H1 (cell line): ENCODE measurements at regions not wholly inside any gene's neighbourhood (a gene's known extent, or its start where the extent isn't known, plus 50 kb on each side); places are given as distances from the start of the nearest gene placed in this dataset.
A peak's percentile ranks its signal among the peaks of the same experiment; 100 is the strongest.

Experiments
- CTCF ChIA-PET: fragments of 300-600 bp; sonication (Branson Sonifier 250); formaldehyde crosslinking; loops from one replicate; lab custom pipeline; 2021; ENCODE audit not compliant: partially characterized antibody; lab: Charles Lee
- POLR2A ChIA-PET: fragments of 300-600 bp; sonication (Branson Sonifier 250); formaldehyde crosslinking; loops from one replicate; lab custom pipeline; 2021; ENCODE audit warnings: inconsistent platforms; ENCODE audit not compliant: partially characterized antibody; lab: Charles Lee
- DNase-seq, 2 experiments: peaks; one replicate each; pipeline versions ENCODE4 v3.0.0 to v3.0.0-alpha.2; 2010 to 2022; ENCODE audit warnings: low spot score in 2 of 2, low read depth in 1 of 2, mixed read lengths in 1 of 2
- FAIRE-seq: peaks from 2 replicates; lab custom pipeline; 2011; peaks lifted over from hg19 to GRCh38; lab: Jason Lieb, UNC
- H2AFZ ChIP-seq: 2 replicates; pipeline ENCODE4 v1.8.1; 2012; ENCODE audit warnings: low read length, inconsistent platforms
- H2AK5ac ChIP-seq: 2 replicates; pipeline ENCODE4 v1.6.1; 2013; ENCODE audit warnings: low read depth, low read length
- H2BK120ac ChIP-seq: replicated peaks from 2 replicates; pipeline ENCODE3; 2013; ENCODE audit warnings: low read depth, low read length, inconsistent platforms
- H2BK12ac ChIP-seq: 2 replicates; pipeline ENCODE4 v1.6.1; 2013; ENCODE audit warnings: low read depth, low read length
- H2BK15ac ChIP-seq: 2 replicates; pipeline ENCODE4 v1.6.1; 2013; ENCODE audit warnings: low read length
- H2BK20ac ChIP-seq: 2 replicates; pipeline ENCODE4 v1.6.1; 2013; ENCODE audit warnings: low read length
- H2BK5ac ChIP-seq: 2 replicates; pipeline ENCODE4 v1.6.1; 2013; ENCODE audit warnings: low read depth, low read length
- H3K14ac ChIP-seq: 2 replicates; pipeline ENCODE4 v1.6.1; 2013; ENCODE audit warnings: inconsistent platforms; ENCODE audit not compliant: insufficient read length
- H3K18ac ChIP-seq: 2 replicates; pipeline ENCODE4 v1.6.1; 2013; ENCODE audit warnings: low read length; ENCODE audit errors: extremely low read depth
- H3K23ac ChIP-seq: 2 replicates; pipeline ENCODE4 v1.6.1; 2013; ENCODE audit warnings: inconsistent platforms; ENCODE audit not compliant: insufficient read length
- H3K23me2 ChIP-seq: 2 replicates; pipeline ENCODE4 v1.6.1; 2013; ENCODE audit warnings: low read depth, low read length
- H3K27ac ChIP-seq: 2 replicates; pipeline ENCODE4 v1.6.1; 2011; ENCODE audit warnings: low read depth, low read length, inconsistent platforms
- H3K27me3 ChIP-seq, 4 experiments: replicated peaks in 1 of 4; 1 replicate in 1 of 4; 2 replicates in 3 of 4; pipeline versions ENCODE4 v1.6.1 to v1.8.1; 2011 to 2013; ENCODE audit warnings: low read length in 3 of 4, mild to moderate bottlenecking in 3 of 4, inconsistent platforms in 2 of 4, mixed read lengths in 2 of 4, moderate library complexity in 1 of 4; ENCODE audit not compliant: control insufficient read depth in 3 of 4, insufficient read depth in 3 of 4; ENCODE audit errors: extremely low read depth in 1 of 4
- H3K36me3 ChIP-seq, 4 experiments: 2 replicates each; pipeline versions ENCODE4 v1.6.1 to v1.8.1; 2011 to 2013; ENCODE audit warnings: mild to moderate bottlenecking in 4 of 4, low read length in 3 of 4, moderate library complexity in 2 of 4, control low read depth in 1 of 4, inconsistent platforms in 1 of 4; ENCODE audit not compliant: insufficient read depth in 4 of 4, control insufficient read depth in 2 of 4
- H3K4ac ChIP-seq: replicated peaks from 2 replicates; pipeline ENCODE3; 2013; ENCODE audit warnings: low read length, low read depth, mixed read lengths, inconsistent platforms; ENCODE audit not compliant: insufficient read length
- H3K4me1 ChIP-seq, 4 experiments: replicated peaks in 1 of 4; 1 replicate in 1 of 4; 2 replicates in 3 of 4; pipeline versions ENCODE4 v1.6.1 to v1.8.1; 2011 to 2013; ENCODE audit warnings: low read length in 3 of 4, inconsistent platforms in 2 of 4, mixed read lengths in 1 of 4; ENCODE audit not compliant: insufficient read depth in 4 of 4, control insufficient read depth in 3 of 4
- H3K4me2 ChIP-seq, 2 experiments: 2 replicates each; pipeline versions ENCODE4 v1.6.1 to v1.8.1; 2011 to 2013; ENCODE audit warnings: low read depth in 2 of 2, low read length in 2 of 2, control low read depth in 1 of 2, inconsistent platforms in 1 of 2, mild to moderate bottlenecking in 1 of 2; ENCODE audit not compliant: insufficient read depth in 1 of 2
- H3K4me3 ChIP-seq, 4 experiments: fragments of 200-600, 300-600 bp in 1 of 4; sonication (generic), shearing (Covaris generic), sonication (Bioruptor Twin) in 1 of 4; 2 replicates each; pipeline versions ENCODE4 v1.5.1 to v1.8.1; 2011 to 2016; ENCODE audit warnings: low read length in 4 of 4, low read depth in 3 of 4, control low read depth in 2 of 4, inconsistent platforms in 2 of 4, mild to moderate bottlenecking in 2 of 4, mixed read lengths in 1 of 4, moderate library complexity in 1 of 4; ENCODE audit not compliant: insufficient read depth in 2 of 4; ENCODE audit errors: extremely low read depth in 1 of 4
- H3K56ac ChIP-seq: replicated peaks from 2 replicates; pipeline ENCODE3; 2013; ENCODE audit warnings: low read depth, mild to moderate bottlenecking, mixed read lengths, low read length, inconsistent platforms; ENCODE audit not compliant: insufficient read length
- H3K79me1 ChIP-seq: 2 replicates; pipeline ENCODE4 v1.6.1; 2013; ENCODE audit warnings: low read depth, low read length, control low read depth
- H3K79me2 ChIP-seq, 2 experiments: 2 replicates each; pipeline versions ENCODE4 v1.6.1 to v1.8.1; 2012 to 2013; ENCODE audit warnings: low read length in 2 of 2, mild to moderate bottlenecking in 2 of 2, inconsistent platforms in 1 of 2; ENCODE audit not compliant: insufficient read depth in 2 of 2, control insufficient read depth in 1 of 2
- H3K9ac ChIP-seq, 4 experiments: replicated peaks in 1 of 4; 1 replicate in 1 of 4; 2 replicates in 3 of 4; pipeline versions ENCODE4 v1.6.1 to v1.8.1; 2011 to 2013; ENCODE audit warnings: low read depth in 3 of 4, low read length in 3 of 4, control low read depth in 2 of 4, mild to moderate bottlenecking in 2 of 4, moderate library complexity in 2 of 4, inconsistent platforms in 1 of 4; ENCODE audit errors: extremely low read depth in 1 of 4
- H3K9me3 ChIP-seq, 2 experiments: 2 replicates each; pipeline versions ENCODE4 v1.6.1 to v1.8.1; 2012 to 2013; ENCODE audit warnings: mild to moderate bottlenecking in 2 of 2, moderate library complexity in 2 of 2, control low read depth in 1 of 2, inconsistent platforms in 1 of 2, low read depth in 1 of 2, low read length in 1 of 2, mixed read lengths in 1 of 2; ENCODE audit not compliant: insufficient read depth in 2 of 2
- H4K20me1 ChIP-seq, 2 experiments: replicated peaks in 1 of 2; 2 replicates each; pipeline versions ENCODE3 to v1.8.1; 2011 to 2013; ENCODE audit warnings: inconsistent platforms in 2 of 2, low read length in 2 of 2, mild to moderate bottlenecking in 1 of 2; ENCODE audit not compliant: insufficient read depth in 2 of 2, control insufficient read depth in 1 of 2
- H4K5ac ChIP-seq: 2 replicates; pipeline ENCODE4 v1.6.1; 2013; ENCODE audit warnings: low read length, low read depth, mixed read lengths, inconsistent platforms; ENCODE audit not compliant: insufficient read length
- H4K8ac ChIP-seq: 2 replicates; pipeline ENCODE4 v1.8.0; 2013; ENCODE audit warnings: mild to moderate bottlenecking, moderate library complexity, low read length, inconsistent platforms; ENCODE audit not compliant: insufficient read depth; ENCODE audit errors: extremely low read depth
- H4K91ac ChIP-seq: replicated peaks from 2 replicates; pipeline ENCODE3; 2013; ENCODE audit warnings: low read length, mixed read lengths, inconsistent platforms; ENCODE audit not compliant: insufficient read length
- POU5F1 ChIP-seq: IDR thresholded peaks from 2 replicates; pipeline ENCODE4 v1.6.1; 2011; ENCODE audit warnings: low read depth, mild to moderate bottlenecking, low read length, moderate library complexity
- WGBS, 2 experiments: shearing (Covaris generic) in 1 of 2; methylation state at CpG; one replicate each; pipeline versions ENCODE4 v1.1.6 to v1.1.7; 2013 to 2015; ENCODE audit warnings: low lambda C conversion rate in 2 of 2, mixed read lengths in 2 of 2, inconsistent platforms in 1 of 2, low coverage in 1 of 2, missing lambda C conversion rate in 1 of 2; ENCODE audit not compliant: insufficient replicate concordance in 2 of 2, insufficient coverage in 1 of 2, insufficient read length in 1 of 2; ENCODE audit errors: extremely low coverage in 1 of 2, missing lambda C conversion rate in 1 of 2; 5-methylcytosine and 5-hydroxymethylcytosine counted together

DNA sequence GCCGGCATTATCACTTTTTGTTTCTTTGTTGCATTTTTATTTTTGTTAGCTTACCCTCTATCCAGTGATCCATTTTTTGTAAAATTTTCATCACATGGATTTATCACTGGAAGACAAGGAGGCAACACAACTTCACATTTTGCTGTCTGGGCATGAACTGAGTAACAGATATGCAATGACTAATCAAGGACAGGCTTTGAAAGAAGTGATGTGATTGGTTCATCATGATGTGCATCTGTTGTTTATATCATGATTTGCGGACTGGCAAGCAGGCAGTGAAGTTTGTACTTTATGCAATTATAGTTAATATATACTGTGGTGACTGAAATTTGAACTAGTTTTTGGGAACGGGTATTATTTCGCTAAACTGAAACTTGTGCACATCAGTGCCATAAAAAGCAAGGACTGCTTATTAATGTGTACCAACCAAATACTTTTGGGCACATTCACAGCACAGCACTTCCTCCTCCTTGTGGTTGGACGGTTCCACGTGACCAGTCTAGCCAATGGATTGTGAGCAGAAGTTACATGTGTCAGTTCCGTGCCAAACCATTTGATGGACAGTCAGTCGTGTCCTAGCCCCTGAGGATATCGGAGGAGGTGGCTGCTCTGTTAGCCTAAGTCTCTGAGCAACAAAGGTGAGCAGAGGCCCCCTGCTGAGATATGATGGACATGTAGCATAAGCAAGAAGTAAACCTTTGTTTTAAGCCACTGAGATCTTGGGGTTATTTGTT lies 201.4 kb upstream of the SIX2 start:
- peak; percentile 24 for FAIRE-seq
- no peak overlapping the region for H3K14ac ChIP-seq

More for the DNA sequence above, 201.4 kb upstream of the SIX2 start:
- Histone ChIP-seq H3K79me1 (no peaks in the 10 kb centered on the region), H2AFZ (no peak overlapping the region), H3K36me3 (no peaks in the 10 kb centered on the region), H3K4me3 (no peak overlapping the region), H2BK12ac (no peak overlapping the region)
- no peak for TF ChIP-seq POU5F1
- TF ChIP-seq, all 59 proteins: peak for 0
- no peak overlapping the region for H2BK120ac ChIP-seq
- no peaks in the 10 kb centered on the region for H3K9me3 ChIP-seq
- H4K8ac ChIP-seq: no peak overlapping the region
- H2AK5ac ChIP-seq: no peak overlapping the region
- H3K4me2 ChIP-seq: no peak overlapping the region
- no peak overlapping the region for H4K5ac ChIP-seq
- H4K91ac ChIP-seq: no peak overlapping the region
- H3K27me3 ChIP-seq: no peaks in the 10 kb centered on the region
- POLR2A ChIA-PET: no interaction called here
- WGBS, 2 experiments: 93% methylated on average over 9 of the region's 9 CpGs; no CpG with 5 or more reads in 1 of the 2 experiments
- no peak overlapping the region for H3K9ac ChIP-seq
- no peak overlapping the region for H3K23ac ChIP-seq
- no peak overlapping the region for H3K18ac ChIP-seq
- H3K4ac ChIP-seq: no peak overlapping the region
- H3K27ac ChIP-seq: no peak overlapping the region
- H2BK15ac ChIP-seq: no peak overlapping the region
- no peak overlapping the region for H2BK5ac ChIP-seq
- no peaks in the 10 kb centered on the region for H3K79me2 ChIP-seq
- H3K23me2 ChIP-seq: no peaks in the 10 kb centered on the region
- no peak overlapping the region for H3K56ac ChIP-seq
- H2BK20ac ChIP-seq: no peak overlapping the region
- peak in 1 of 2 experiments; percentile 17 for DNase-seq
- H3K4me1 ChIP-seq: no peaks in the 10 kb centered on the region
- H4K20me1 ChIP-seq: no peaks in the 10 kb centered on the region
- CTCF ChIA-PET: no interaction called here
